ENCODE measurements at regions not wholly inside any gene's neighbourhood (a gene's known extent, or its start where the extent isn't known, plus 50 kb on each side); places are given as distances from the start of the nearest gene placed in this dataset.

GRCh38 chr11:28726432-28726831, 618.2 kb downstream of the METTL15 start:
- Histone ChIP-seq H4K20me1 (ENCODE audit: insufficient read depth, low read length) (no peaks in the 10 kb centered on the region), H3K27me3 (ENCODE audit: insufficient read depth, low read length) (no peaks in the 10 kb centered on the region), H2AFZ (ENCODE audit: low read depth, low read length) (no peak overlapping the region), H3K4me1 (ENCODE audit: insufficient read depth, low read length) (no peaks in the 10 kb centered on the region), H3K9me3 (ENCODE audit: insufficient read depth, low read depth, low read length) (no peaks in the 10 kb centered on the region), H3K4me3 (ENCODE audit: insufficient read depth, low read depth, low read length) (no peak overlapping the region), H3K9ac (ENCODE audit: low read length) (no peak overlapping the region), H3K27ac (ENCODE audit: low read depth, low read length) (no peak overlapping the region), H3K4me2 (ENCODE audit: low read length) (no peak overlapping the region), H3K36me3 (ENCODE audit: insufficient read depth, low read length) (no peaks in the 10 kb centered on the region), H3K79me2 (ENCODE audit: insufficient read depth, low read length) (no peaks in the 10 kb centered on the region)
- no peak overlapping the region for H3K27ac Mint-ChIP-seq (ENCODE audit: unreplicated experiment)
- peaks cover 5% of the 10 kb centered on the region for H3K9me3 Mint-ChIP-seq (ENCODE audit: unreplicated experiment)
- H3K4me1 Mint-ChIP-seq (ENCODE audit: low read depth, unreplicated experiment): peaks cover 3% of the 10 kb centered on the region
- no peak overlapping the region for H3K4me3 Mint-ChIP-seq (ENCODE audit: unreplicated experiment)
- FAIRE-seq: no peak
- DNase-seq (ENCODE audit: low read depth): no peak
- TF ChIP-seq EZH2 (IDR thresholded peaks at IDR 0.05; ENCODE audit: insufficient read depth, low read length): no peak
- no peak for TF ChIP-seq CTCF (IDR thresholded peaks at IDR 0.05; ENCODE audit: insufficient read depth, low read depth, low read length)
- H3K36me3 Mint-ChIP-seq (ENCODE audit: low read depth, unreplicated experiment): no peaks in the 10 kb centered on the region
- no peaks in the 10 kb centered on the region for H3K27me3 Mint-ChIP-seq (ENCODE audit: low read depth, unreplicated experiment)

GRCh38 chr11:28715726-28716125, 607.5 kb downstream of the METTL15 start:
- peaks cover 5% of the 10 kb centered on the region for H3K4me1 Mint-ChIP-seq (ENCODE audit: low read depth, unreplicated experiment)
- Histone ChIP-seq H3K27me3 (ENCODE audit: insufficient read depth, low read length) (no peaks in the 10 kb centered on the region), H3K36me3 (ENCODE audit: insufficient read depth, low read length) (no peaks in the 10 kb centered on the region), H3K4me1 (ENCODE audit: insufficient read depth, low read length) (no peaks in the 10 kb centered on the region), H3K27ac (ENCODE audit: low read depth, low read length) (no peak overlapping the region), H3K9me3 (ENCODE audit: insufficient read depth, low read depth, low read length) (no peaks in the 10 kb centered on the region), H3K4me2 (ENCODE audit: low read length) (no peak overlapping the region), H2AFZ (ENCODE audit: low read depth, low read length) (no peak overlapping the region), H3K9ac (ENCODE audit: low read length) (no peak overlapping the region), H3K79me2 (ENCODE audit: insufficient read depth, low read length) (no peaks in the 10 kb centered on the region), H3K4me3 (ENCODE audit: insufficient read depth, low read depth, low read length) (no peak overlapping the region), H4K20me1 (ENCODE audit: insufficient read depth, low read length) (no peaks in the 10 kb centered on the region)
- no peaks in the 10 kb centered on the region for H3K36me3 Mint-ChIP-seq (ENCODE audit: low read depth, unreplicated experiment)
- no peak for TF ChIP-seq CTCF (IDR thresholded peaks at IDR 0.05; ENCODE audit: insufficient read depth, low read depth, low read length)
- no peak for TF ChIP-seq EZH2 (IDR thresholded peaks at IDR 0.05; ENCODE audit: insufficient read depth, low read length)
- DNase-seq (ENCODE audit: low read depth): peak; percentile 11
- H3K27ac Mint-ChIP-seq (ENCODE audit: unreplicated experiment): no peak overlapping the region
- H3K9me3 Mint-ChIP-seq (ENCODE audit: unreplicated experiment): no peaks in the 10 kb centered on the region
- no peak for FAIRE-seq
- no peak overlapping the region for H3K4me3 Mint-ChIP-seq (ENCODE audit: unreplicated experiment)
- H3K27me3 Mint-ChIP-seq (ENCODE audit: low read depth, unreplicated experiment): no peaks in the 10 kb centered on the region

- Histone ChIP-seq H3K9ac (ENCODE audit: low read length) (no peak overlapping the region), H3K4me3 (ENCODE audit: insufficient read depth, low read depth, low read length) (no peak overlapping the region), H3K27ac (ENCODE audit: low read depth, low read length) (no peak overlapping the region), H3K36me3 (ENCODE audit: insufficient read depth, low read length) (no peaks in the 10 kb centered on the region), H2AFZ (ENCODE audit: low read depth, low read length) (no peak overlapping the region), H4K20me1 (ENCODE audit: insufficient read depth, low read length) (no peaks in the 10 kb centered on the region), H3K4me1 (ENCODE audit: insufficient read depth, low read length) (no peaks in the 10 kb centered on the region), H3K27me3 (ENCODE audit: insufficient read depth, low read length) (no peaks in the 10 kb centered on the region), H3K4me2 (ENCODE audit: low read length) (no peak overlapping the region), H3K79me2 (ENCODE audit: insufficient read depth, low read length) (no peaks in the 10 kb centered on the region), H3K9me3 (ENCODE audit: insufficient read depth, low read depth, low read length) (no peaks in the 10 kb centered on the region)
- Mint-ChIP-seq H3K36me3 (ENCODE audit: low read depth, unreplicated experiment) (no peaks in the 10 kb centered on the region), H3K27ac (ENCODE audit: unreplicated experiment) (no peak overlapping the region), H3K4me1 (ENCODE audit: low read depth, unreplicated experiment) (peaks cover 5% of the 10 kb centered on the region), H3K27me3 (ENCODE audit: low read depth, unreplicated experiment) (no peaks in the 10 kb centered on the region), H3K4me3 (ENCODE audit: unreplicated experiment) (no peak overlapping the region), H3K9me3 (ENCODE audit: unreplicated experiment) (no peaks in the 10 kb centered on the region)
- TF ChIP-seq EZH2 (IDR thresholded peaks at IDR 0.05; ENCODE audit: insufficient read depth, low read length): no peak
- no peak for TF ChIP-seq CTCF (IDR thresholded peaks at IDR 0.05; ENCODE audit: insufficient read depth, low read depth, low read length)
- FAIRE-seq: no peak
- no peak for DNase-seq (ENCODE audit: low read depth)
Observed at GRCh38 chr11:28713850-28714249, 605.7 kb downstream of the METTL15 start.
